ENCODE measurements at regions not wholly inside any gene's neighbourhood (a gene's known extent, or its start where the extent isn't known, plus 50 kb on each side); places are given as distances from the start of the nearest gene placed in this dataset.

DNA sequence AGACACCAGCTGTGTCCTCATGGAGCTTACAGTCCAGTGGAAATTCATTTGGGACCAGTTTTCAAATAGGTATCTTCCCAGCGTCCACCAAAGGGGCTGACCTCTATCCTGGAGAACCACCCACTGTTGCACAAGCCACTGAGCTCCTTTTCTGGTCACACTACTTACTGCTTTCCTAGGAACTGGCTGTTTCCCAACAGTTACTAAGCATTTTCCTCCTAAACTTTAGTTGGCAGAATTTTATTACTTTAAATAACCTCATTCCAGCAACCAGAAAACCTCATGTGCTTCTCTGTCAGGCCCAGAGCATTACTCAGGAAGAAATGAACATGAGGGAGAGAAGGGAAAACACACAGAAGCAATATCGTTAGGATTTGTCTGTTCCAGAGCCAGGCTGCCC, 183.1 kb downstream of the GPAM start:
- Histone ChIP-seq H3K27ac (ENCODE audit: low read depth, low read length) (no peak overlapping the region), H3K14ac (ENCODE audit: insufficient read length) (no peak overlapping the region), H2BK12ac (ENCODE audit: low read depth, low read length) (no peak overlapping the region), H2BK15ac (ENCODE audit: low read length) (no peak overlapping the region), H4K20me1 (replicated peaks in 1 of 2; ENCODE audit: control insufficient read depth in 1 of 2, insufficient read depth in 2 of 2, low read length in 2 of 2) (no peaks in the 10 kb centered on the region), H3K36me3 (ENCODE audit: control insufficient read depth in 2 of 4, insufficient read depth in 4 of 4, low read length in 3 of 4) (no peaks in the 10 kb centered on the region), H3K27me3 (replicated peaks in 1 of 4; ENCODE audit: control insufficient read depth in 3 of 4, extremely low read depth in 1 of 4, insufficient read depth in 3 of 4, low read length in 3 of 4) (no peaks in the 10 kb centered on the region; a peak in 1 of 7 replicates), H2AK5ac (ENCODE audit: low read depth, low read length) (no peak overlapping the region), H3K18ac (ENCODE audit: extremely low read depth, low read length) (no peak overlapping the region), H4K8ac (ENCODE audit: extremely low read depth, insufficient read depth, low read length) (no peak overlapping the region), H3K4me2 (ENCODE audit: insufficient read depth in 1 of 2, low read depth in 2 of 2, low read length in 2 of 2) (no peak overlapping the region), H3K79me1 (ENCODE audit: low read depth, low read length) (no peaks in the 10 kb centered on the region), H3K79me2 (ENCODE audit: control insufficient read depth in 1 of 2, insufficient read depth in 2 of 2, low read length in 2 of 2) (no peaks in the 10 kb centered on the region), H4K5ac (ENCODE audit: insufficient read length, low read depth, low read length) (no peak overlapping the region), H3K4me3 (ENCODE audit: extremely low read depth in 1 of 4, insufficient read depth in 2 of 4, low read depth in 3 of 4, low read length in 4 of 4) (no peak overlapping the region), H3K9me3 (ENCODE audit: insufficient read depth in 2 of 2, low read depth in 1 of 2, low read length in 1 of 2) (no peaks in the 10 kb centered on the region), H2AFZ (ENCODE audit: low read length) (no peak overlapping the region), H2BK5ac (ENCODE audit: low read depth, low read length) (no peak overlapping the region), H3K4me1 (replicated peaks in 1 of 4; ENCODE audit: control insufficient read depth in 3 of 4, insufficient read depth in 4 of 4, low read length in 3 of 4) (peaks cover 3 to 15% (median 14%) of the 10 kb centered on the region in 4 experiments; a peak in 5 of 7 replicates), H3K56ac (replicated peaks; ENCODE audit: insufficient read length, low read depth, low read length) (no peak overlapping the region), H3K23ac (ENCODE audit: insufficient read length) (no peak overlapping the region), H2BK120ac (replicated peaks; ENCODE audit: low read depth, low read length) (no peak overlapping the region), H3K4ac (replicated peaks; ENCODE audit: insufficient read length, low read depth, low read length) (no peak overlapping the region), H3K23me2 (ENCODE audit: low read depth, low read length) (no peaks in the 10 kb centered on the region), H4K91ac (replicated peaks; ENCODE audit: insufficient read length, low read length) (no peak overlapping the region), H2BK20ac (ENCODE audit: low read length) (no peak overlapping the region), H3K9ac (replicated peaks in 1 of 4; ENCODE audit: extremely low read depth in 1 of 4, low read depth in 3 of 4, low read length in 3 of 4) (no peak overlapping the region)
- 89% methylated on average over 2 of the region's 2 CpGs; no CpG with 5 or more reads in 1 of the 2 experiments for WGBS, 2 experiments (ENCODE audit: extremely low coverage in 1 of 2, insufficient coverage in 1 of 2, insufficient read length in 1 of 2, insufficient replicate concordance in 2 of 2, low coverage in 1 of 2, low lambda C conversion rate in 2 of 2, missing lambda C conversion rate in 1 of 2)
- ChIA-PET CTCF (ENCODE audit: partially characterized antibody) (interaction anchor here (1.0 to 1.5 kb wide), 4 partner anchors 9 to 244 kb away, joined by 3 to 6 read pairs (median 4); no protein-coding TSS in a partner anchor), POLR2A (ENCODE audit: partially characterized antibody) (no interaction called here)
- TF ChIP-seq BRCA1 (IDR thresholded peaks at IDR 0.05; ENCODE audit: low read depth, low read length) (no peak), CHD2 (IDR thresholded peaks at IDR 0.05; ENCODE audit: low read length) (no peak), HDAC6 (IDR thresholded peaks at IDR 0.05; ENCODE audit: low read depth, low read length) (no peak), KDM4A (IDR thresholded peaks at IDR 0.05; ENCODE audit: low read depth, low read length, severe bottlenecking) (no peak)
- DNase-seq (ENCODE audit: low read depth in 1 of 2, low spot score in 2 of 2) (no peak), FAIRE-seq (no peak)

All from H1 (cell line).